NT2/D1 (cell line): ENCODE measurements at regions not wholly inside any gene's neighbourhood (a gene's known extent, or its start where the extent isn't known, plus 50 kb on each side); places are given as distances from the start of the nearest gene placed in this dataset.

Experiments
- YY1 ChIP-seq: IDR thresholded peaks from 2 replicates; pipeline ENCODE4 v1.6.1; 2011; ENCODE audit not compliant: insufficient read length, insufficient read depth
- ZNF274 ChIP-seq: IDR thresholded peaks from 2 replicates; pipeline ENCODE4 v1.6.1; 2011; ENCODE audit warnings: mild to moderate bottlenecking, low read depth, low read length

DNA sequence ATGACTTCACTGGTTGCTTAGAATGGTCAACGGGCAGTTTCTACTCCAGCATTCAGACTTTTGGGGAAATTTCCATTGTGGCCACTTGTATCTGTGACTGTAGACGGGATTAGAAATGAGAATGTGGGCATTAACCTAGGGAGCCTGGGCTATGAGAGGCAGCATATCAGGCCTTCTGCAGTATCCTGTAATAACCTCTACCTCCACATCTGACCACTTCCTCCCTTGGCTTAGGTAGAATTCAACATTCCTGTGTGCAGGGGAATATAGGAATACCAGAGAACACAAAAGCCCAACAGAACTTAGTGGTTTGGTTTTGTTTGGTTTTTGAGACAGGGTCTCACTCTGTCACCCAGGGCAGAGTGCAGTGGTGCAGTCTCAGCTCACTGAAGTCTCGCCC lies 76.4 kb upstream of the HOXC13 start:
- TF ChIP-seq ZNF274 = no peak
- TF ChIP-seq YY1 = no peak
